ENCODE measurements at regions not wholly inside any gene's neighbourhood (a gene's known extent, or its start where the extent isn't known, plus 50 kb on each side); places are given as distances from the start of the nearest gene placed in this dataset.
"Not testable (repeated sequence)": the region's sequence is repeated elsewhere in the genome, so short reads cannot be mapped to it uniquely, and the experiment has no call there.

DNA sequence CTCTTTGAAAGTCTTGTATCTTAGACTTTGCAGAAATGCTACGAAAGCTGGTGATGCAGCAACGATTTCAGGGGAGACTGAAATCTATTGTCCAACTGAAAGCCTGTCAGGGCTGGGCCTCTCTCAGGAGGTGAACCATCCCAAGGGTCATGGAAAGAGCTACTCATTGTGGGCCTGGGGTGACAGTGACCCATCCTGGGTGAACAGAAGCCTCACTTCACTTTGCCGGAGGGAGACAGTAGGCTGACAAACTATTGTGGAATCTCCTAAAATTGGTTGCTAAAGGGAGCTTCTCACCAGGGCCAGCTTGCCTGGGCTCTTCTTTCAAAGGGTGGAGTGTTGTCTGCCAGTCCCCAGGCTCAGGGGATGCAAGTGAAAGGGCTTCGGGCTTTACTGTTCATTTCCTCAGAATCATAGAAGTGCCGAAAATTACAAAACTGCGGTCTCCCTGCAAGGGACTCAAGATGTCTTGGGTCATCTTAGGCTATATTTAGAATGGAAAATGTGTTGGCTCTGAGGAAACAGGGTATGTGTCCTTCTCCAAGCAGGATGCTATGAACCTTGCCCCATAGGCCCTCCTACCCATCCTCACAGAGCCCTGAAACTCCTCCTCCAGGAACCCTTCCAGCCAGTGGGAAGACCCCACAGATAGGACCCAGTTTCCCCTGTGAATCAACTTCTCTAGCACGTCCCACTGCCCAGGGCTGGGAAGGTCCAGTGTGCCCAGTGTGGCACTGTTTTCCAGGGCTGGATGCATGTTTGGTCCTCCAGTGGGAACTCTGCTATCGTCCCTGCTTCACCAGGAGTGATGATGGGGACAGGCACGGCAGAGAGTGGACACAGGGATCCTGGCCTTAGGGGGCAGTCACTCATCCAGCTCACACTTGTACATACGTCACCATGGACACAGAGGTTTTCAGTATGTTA is 173.4 kb upstream of the PLGLB2 start:
- TF ChIP-seq, protein P1, sequence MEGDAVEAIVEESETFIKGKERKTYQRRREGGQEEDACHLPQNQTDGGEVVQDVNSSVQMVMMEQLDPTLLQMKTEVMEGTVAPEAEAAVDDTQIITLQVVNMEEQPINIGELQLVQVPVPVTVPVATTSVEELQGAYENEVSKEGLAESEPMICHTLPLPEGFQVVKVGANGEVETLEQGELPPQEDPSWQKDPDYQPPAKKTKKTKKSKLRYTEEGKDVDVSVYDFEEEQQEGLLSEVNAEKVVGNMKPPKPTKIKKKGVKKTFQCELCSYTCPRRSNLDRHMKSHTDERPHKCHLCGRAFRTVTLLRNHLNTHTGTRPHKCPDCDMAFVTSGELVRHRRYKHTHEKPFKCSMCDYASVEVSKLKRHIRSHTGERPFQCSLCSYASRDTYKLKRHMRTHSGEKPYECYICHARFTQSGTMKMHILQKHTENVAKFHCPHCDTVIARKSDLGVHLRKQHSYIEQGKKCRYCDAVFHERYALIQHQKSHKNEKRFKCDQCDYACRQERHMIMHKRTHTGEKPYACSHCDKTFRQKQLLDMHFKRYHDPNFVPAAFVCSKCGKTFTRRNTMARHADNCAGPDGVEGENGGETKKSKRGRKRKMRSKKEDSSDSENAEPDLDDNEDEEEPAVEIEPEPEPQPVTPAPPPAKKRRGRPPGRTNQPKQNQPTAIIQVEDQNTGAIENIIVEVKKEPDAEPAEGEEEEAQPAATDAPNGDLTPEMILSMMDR (IDR thresholded peaks at IDR 0.05) = not testable (repeated sequence)
- TF ChIP-seq EZH2 (IDR thresholded peaks at IDR 0.05; ENCODE audit: borderline replicate concordance, insufficient read depth, low read depth, low read length, poor library complexity, severe bottlenecking) = not testable (repeated sequence)
